ACHN (cell line): ENCODE measurements at regions not wholly inside any gene's neighbourhood (a gene's known extent, or its start where the extent isn't known, plus 50 kb on each side); places are given as distances from the start of the nearest gene placed in this dataset.

ENCODE experiments used
- DNase-seq: peaks from one replicate; pipeline ENCODE4 v3.0.0-alpha.2; 2015
- in situ Hi-C: cut with HindIII; loops from 2 replicates; pipeline ENCODE4 v1.10.0; 2017; ENCODE audit warnings: low sequenced_read_pairs, low pct_ligation_motif_present, low pct_unique_long_range_greater_than_20kb

DNA sequence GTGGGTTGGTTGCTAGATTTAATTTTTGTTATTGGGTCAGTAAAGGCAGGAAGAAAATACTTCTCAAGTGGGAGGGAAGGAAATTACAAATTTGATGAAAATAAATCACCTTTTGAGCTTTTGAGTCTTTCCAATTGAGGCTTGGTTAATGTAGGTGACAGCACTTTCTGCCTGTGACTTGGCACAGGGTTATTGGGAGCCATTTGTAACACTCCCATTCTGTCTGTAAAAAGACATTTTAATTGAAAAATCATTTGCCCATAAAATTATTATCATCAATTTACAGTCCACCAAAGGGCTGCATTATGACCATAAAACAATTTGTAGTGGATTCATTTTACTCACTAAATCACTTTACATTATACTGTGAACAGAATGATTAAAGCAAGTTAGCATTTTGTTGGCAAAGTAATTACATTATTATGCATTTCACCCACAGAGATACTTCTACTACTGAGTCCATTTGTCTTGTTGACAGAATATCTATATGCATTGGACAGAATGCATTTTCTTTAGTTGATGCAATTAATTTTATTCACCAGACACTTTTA, 974.6 kb downstream of the UQCRFS1 start:
- in situ Hi-C loops: no loop called here
- DNase-seq: no peak

GRCh38 chr19:28235606-28236125, 977.3 kb downstream of the UQCRFS1 start:
- DNase-seq: no peak
- in situ Hi-C loops: no loop called here

DNA sequence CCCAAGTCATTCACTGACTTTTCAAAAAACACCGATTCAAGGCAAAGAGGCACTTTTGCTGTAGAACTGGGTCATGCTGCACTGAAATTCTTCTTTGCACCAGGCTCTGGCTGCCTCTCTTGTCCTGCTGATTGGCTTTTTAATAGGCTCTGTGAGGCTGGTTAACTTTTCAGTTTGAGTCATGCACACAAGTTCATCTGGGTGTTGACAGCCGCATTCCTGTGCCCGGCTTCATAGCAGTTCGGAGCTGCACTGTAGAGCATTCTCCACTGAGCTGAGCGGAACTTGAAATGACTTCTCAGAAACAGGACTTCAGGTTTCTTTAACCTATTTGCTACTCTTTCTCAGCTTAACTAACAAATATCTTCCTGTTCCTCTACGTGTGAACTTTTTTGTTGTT, 978.3 kb downstream of the UQCRFS1 start:
- in situ Hi-C loops: no loop called here
- DNase-seq: no peak

DNA sequence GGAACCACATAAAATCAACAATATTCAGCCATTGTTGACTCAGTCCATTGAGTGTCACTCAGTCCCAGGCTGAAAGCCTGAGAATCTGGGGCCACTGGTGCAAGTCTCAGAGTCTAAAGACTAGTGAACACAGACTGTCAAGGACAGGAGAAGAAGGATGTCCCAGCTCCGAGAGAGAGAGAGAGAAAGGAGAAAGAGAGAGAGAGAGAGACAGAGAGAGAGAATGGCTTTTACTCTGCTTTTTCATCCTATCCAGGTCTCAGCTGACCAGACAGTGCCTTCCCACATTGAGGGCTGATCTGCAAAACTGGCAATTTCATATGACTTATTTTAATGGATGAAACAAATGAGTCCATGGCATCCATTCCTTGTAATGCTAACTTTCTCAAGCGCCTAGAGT, 984.1 kb downstream of the UQCRFS1 start:
- in situ Hi-C loops: no loop called here
- DNase-seq: no peak

DNA sequence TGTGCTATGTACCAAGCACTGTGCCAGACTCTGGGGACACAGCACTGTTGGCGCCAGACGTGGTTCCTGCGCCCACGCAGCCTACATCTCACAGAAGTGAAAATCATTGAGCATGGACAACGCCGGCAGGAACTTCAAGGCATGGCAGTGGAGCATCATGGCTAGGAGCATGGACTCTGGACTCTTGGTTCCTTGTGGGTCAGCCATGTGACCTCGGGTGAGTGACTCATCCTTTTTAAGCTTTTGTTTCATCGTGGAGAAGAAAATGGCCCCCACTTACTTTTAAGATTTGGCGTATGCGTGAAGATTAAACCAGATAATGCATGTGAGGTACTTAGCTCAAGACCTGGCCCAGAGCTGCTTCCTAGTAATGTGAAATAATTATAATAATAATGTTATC, 988.5 kb downstream of the UQCRFS1 start:
- in situ Hi-C loops: no loop called here
- DNase-seq: no peak

GRCh38 chr19:28221736-28222135, 991.2 kb downstream of the UQCRFS1 start:
- peak; percentile 17 for DNase-seq
- in situ Hi-C loops: no loop called here

DNA sequence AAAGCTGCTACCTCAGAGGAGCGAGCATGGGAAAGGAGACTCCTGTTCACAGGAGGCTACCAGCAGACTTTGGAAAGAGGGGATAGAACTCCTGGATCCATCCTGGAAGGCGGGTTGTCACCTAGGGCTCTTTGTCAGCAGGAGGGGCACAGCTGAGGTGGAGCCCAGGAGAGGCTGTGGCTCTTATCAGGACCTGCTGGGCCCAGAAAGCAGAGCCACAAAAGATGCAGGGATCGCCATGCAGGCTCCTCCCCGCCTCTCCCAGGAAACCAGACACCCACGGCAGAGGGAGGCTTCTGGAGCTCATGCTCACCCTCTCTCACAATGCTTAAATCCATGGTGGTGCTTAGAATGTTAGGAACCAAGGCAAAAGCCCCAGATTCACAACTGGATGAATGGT, 994.2 kb downstream of the UQCRFS1 start:
- no peak for DNase-seq
- in situ Hi-C loops: no loop called here

- peak; percentile 10 for DNase-seq
- in situ Hi-C loops: no loop called here
Observed at GRCh38 chr19:28217022-28217421, 995.9 kb downstream of the UQCRFS1 start.

- in situ Hi-C loops: no loop called here
- peak; percentile 17 for DNase-seq
Observed at GRCh38 chr19:28213470-28214082, 999.4 kb downstream of the UQCRFS1 start.

DNA sequence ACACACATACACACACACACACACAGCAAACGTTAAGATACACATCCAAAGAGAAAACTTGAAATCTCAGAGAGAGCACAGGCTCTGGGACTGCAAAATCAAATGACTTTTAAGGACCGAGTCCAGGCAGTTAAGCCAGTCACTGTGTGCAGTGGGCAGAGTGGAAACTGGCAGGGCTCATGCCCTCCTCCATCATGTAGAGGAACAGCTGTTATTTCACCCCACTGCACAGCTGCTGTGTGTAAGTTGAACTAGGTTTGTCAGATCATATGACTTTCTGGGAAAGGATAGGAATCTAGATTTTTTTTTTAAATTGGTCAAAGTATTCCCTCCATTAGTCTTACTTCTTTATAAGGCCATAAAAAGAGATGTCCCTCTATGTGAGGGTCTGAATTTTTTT, 1002.1 kb downstream of the UQCRFS1 start:
- DNase-seq: no peak
- in situ Hi-C loops: no loop called here

- in situ Hi-C loops: no loop called here
- no peak for DNase-seq
Observed at GRCh38 chr19:28208745-28209144, 1004.2 kb downstream of the UQCRFS1 start.

- in situ Hi-C loops: no loop called here
Observed at GRCh38 chr19:28207244-28207643, 1005.7 kb downstream of the UQCRFS1 start.

GRCh38 chr19:28201462-28201943, 1011.4 kb downstream of the UQCRFS1 start:
- no peak for DNase-seq
- in situ Hi-C loops: no loop called here

More at GRCh38 chr19:28207244-28207643, 1005.7 kb downstream of the UQCRFS1 start:
- DNase-seq: no peak

- in situ Hi-C loops: no loop called here
- no peak for DNase-seq
Observed at GRCh38 chr19:28199323-28199722, 1013.6 kb downstream of the UQCRFS1 start.

- in situ Hi-C loops: no loop called here
- no peak for DNase-seq
Observed at GRCh38 chr19:28196961-28197360, 1016.0 kb downstream of the UQCRFS1 start.

GRCh38 chr19:28196101-28196500, 1016.9 kb downstream of the UQCRFS1 start:
- DNase-seq: no peak
- in situ Hi-C loops: no loop called here

GRCh38 chr19:28185646-28186045, 1027.3 kb downstream of the UQCRFS1 start:
- no peak for DNase-seq
- in situ Hi-C loops: no loop called here

GRCh38 chr19:28184997-28185396, 1028.0 kb downstream of the UQCRFS1 start:
- peak; percentile 39 for DNase-seq
- in situ Hi-C loops: no loop called here

DNA sequence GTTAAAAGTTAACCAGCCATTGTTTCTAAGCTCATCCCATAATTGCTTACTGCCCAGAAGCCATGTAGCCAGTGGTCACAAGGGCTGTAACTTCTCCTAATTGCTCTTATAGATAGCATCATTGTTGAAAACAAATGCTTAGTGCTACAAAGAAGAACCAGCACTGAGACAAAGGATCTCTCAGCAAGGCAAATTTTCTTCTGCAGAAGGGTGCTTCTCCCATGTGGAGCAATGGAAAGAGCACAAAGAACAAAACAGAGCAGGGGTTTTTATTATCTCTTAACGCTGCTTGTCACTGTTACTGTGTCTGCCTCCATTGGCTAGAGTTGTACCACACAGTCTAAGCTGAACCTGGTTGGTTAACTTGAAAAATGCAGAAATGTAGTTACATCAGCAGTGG, 1036.8 kb downstream of the UQCRFS1 start:
- in situ Hi-C loops: no loop called here
- no peak for DNase-seq

DNA sequence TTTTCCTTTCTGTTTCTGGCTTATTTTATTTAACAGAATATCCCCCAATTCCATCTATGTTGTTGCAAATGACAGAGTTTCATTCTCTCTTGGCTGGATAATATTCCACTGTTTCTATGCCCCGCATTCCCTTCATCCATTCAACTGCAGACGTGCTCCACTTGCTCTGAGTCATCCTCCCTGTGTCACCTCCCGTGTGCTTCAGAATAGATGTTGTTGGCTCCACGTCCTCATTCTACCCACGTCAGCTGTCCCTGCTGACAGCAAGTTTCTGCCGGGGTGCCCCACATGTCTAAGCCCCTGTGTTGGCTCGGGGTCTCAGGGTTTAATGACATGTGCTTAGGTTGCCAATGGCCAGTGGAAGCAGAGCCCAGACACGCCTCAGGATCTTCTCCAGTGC, 1041.0 kb downstream of the UQCRFS1 start:
- in situ Hi-C loops: no loop called here

More for the DNA sequence above, 1041.0 kb downstream of the UQCRFS1 start:
- DNase-seq: peak; percentile 29
